Panc1 (cell line): ENCODE measurements at regions not wholly inside any gene's neighbourhood (a gene's known extent, or its start where the extent isn't known, plus 50 kb on each side); places are given as distances from the start of the nearest gene placed in this dataset.

Experiments used
- ATAC-seq: fragments of 200-7000 bp; cut with Tn5 transposase; 2 replicates; pipeline ENCODE4 v1.9.1; 2020; ENCODE audit warnings: mild to moderate bottlenecking, moderate library complexity
- BruUV-seq: library from RNA; stranded (reverse); fragments of 400-500 nt; replicated peaks from 2 replicates; lab custom pipeline; 2021; lab: Mats Ljungman, UMichigan
- CTCF ChIA-PET: fragments of 300-600 bp; sonication (Branson Sonifier 250); formaldehyde crosslinking; loops from one replicate; lab custom pipeline; 2022; ENCODE audit warnings: antibody characterized with exemption; lab: Charles Lee
- POLR2A ChIA-PET: fragments of 300-600 bp; sonication (Branson Sonifier 250); formaldehyde crosslinking; loops from one replicate; lab custom pipeline; 2022; ENCODE audit warnings: antibody characterized with exemption; lab: Charles Lee
- DNase-seq: peaks from one replicate; pipeline ENCODE4 v3.0.0-alpha.2; 2010; ENCODE audit warnings: low read depth, low spot score
- H3K27ac ChIP-seq: 2 replicates; pipeline ENCODE4 v1.5.1; 2011; ENCODE audit warnings: mild to moderate bottlenecking, low read length, inconsistent platforms
- H3K27me3 ChIP-seq: fragments of 200-500 bp; sonication (Bioruptor generic); 2 replicates; pipeline ENCODE4 v1.6.0; 2014; ENCODE audit warnings: low read length, inconsistent platforms; ENCODE audit not compliant: control insufficient read depth, insufficient read depth
- H3K36me3 ChIP-seq: fragments of 200-500 bp; sonication (Bioruptor generic); 2 replicates; pipeline ENCODE4 v1.5.1; 2014; ENCODE audit warnings: inconsistent platforms, mild to moderate bottlenecking, low read length, moderate library complexity; ENCODE audit not compliant: control insufficient read depth, insufficient read depth
- H3K4me1 ChIP-seq: 2 replicates; pipeline ENCODE4 v1.5.1; 2011; ENCODE audit warnings: inconsistent platforms, mild to moderate bottlenecking, low read length, moderate library complexity; ENCODE audit not compliant: control insufficient read depth, insufficient read depth
- H3K4me3 ChIP-seq, 2 experiments: 2 replicates each; pipeline ENCODE4 v1.5.1; 2011 to 2012; ENCODE audit warnings: low read depth in 2 of 2, low read length in 2 of 2, mild to moderate bottlenecking in 2 of 2, inconsistent platforms in 1 of 2, moderate library complexity in 1 of 2
- H3K9me3 ChIP-seq: fragments of 200-500 bp; sonication (Bioruptor generic); 2 replicates; pipeline ENCODE4 v1.5.1; 2014; ENCODE audit warnings: low read depth, mild to moderate bottlenecking, inconsistent platforms, low read length, moderate library complexity; ENCODE audit not compliant: control insufficient read depth, insufficient read depth
- CTCF ChIP-seq: fragments of 450-650 bp; IDR thresholded peaks from 2 replicates; pipeline ENCODE4 v1.5.1; 2017; ENCODE audit warnings: mild to moderate bottlenecking
- POLR2AphosphoS5 ChIP-seq: IDR thresholded peaks from 2 replicates; pipeline ENCODE4 v1.6.1; 2012; ENCODE audit warnings: mild to moderate bottlenecking, low read depth, low read length, moderate library complexity
- REST ChIP-seq, 2 experiments: IDR thresholded peaks; 2 replicates each; pipeline ENCODE4 v1.6.1; 2011 to 2012; ENCODE audit warnings: low read depth in 2 of 2, control low read depth in 1 of 2, low read length in 1 of 2, mild to moderate bottlenecking in 1 of 2, moderate library complexity in 1 of 2; ENCODE audit not compliant: insufficient read depth in 1 of 2
- SIN3A ChIP-seq: IDR thresholded peaks from 2 replicates; pipeline ENCODE4 v1.6.1; 2012; ENCODE audit warnings: low read depth, mild to moderate bottlenecking, low read length, moderate library complexity, borderline replicate concordance; ENCODE audit not compliant: insufficient read depth
- TCF7L2 ChIP-seq: IDR thresholded peaks from 2 replicates; pipeline ENCODE4 v1.6.1; 2011; ENCODE audit warnings: mild to moderate bottlenecking, low read depth, low read length, inconsistent platforms
- in situ Hi-C: cut with HindIII; loops from 2 replicates; pipeline ENCODE4 v1.10.0; 2016; ENCODE audit warnings: low sequenced_read_pairs, low pct_unique_long_range_greater_than_20kb
- intact Hi-C: fragments of 100-400 bp; cut with micrococcal nuclease; formaldehyde crosslinking; loops from one replicate; pipeline ENCODE4 v1.10.0; 2022; ENCODE audit not compliant: unreplicated experiment

- ChIA-PET POLR2A (no interaction called here), CTCF (no interaction called here)
- in situ Hi-C loops (no loop called here), intact Hi-C loops (no loop called here)
- BruUV-seq: no TSS peak
- H3K36me3 ChIP-seq: no peaks in the 10 kb centered on the region
- H3K27ac ChIP-seq: no peak overlapping the region
- no peaks in the 10 kb centered on the region for H3K4me1 ChIP-seq
- H3K27me3 ChIP-seq: no peaks in the 10 kb centered on the region
- TF ChIP-seq CTCF (no peak), REST (IDR thresholded peaks at IDR 0.05; ENCODE audit: insufficient read depth in 1 of 2, low read depth in 2 of 2, low read length in 1 of 2) (no peak), SIN3A (no peak), TCF7L2 (no peak), POLR2AphosphoS5 (no peak)
- DNase-seq (no peak), ATAC-seq (no peak)
- H3K4me3 ChIP-seq: no peak overlapping the region
- H3K9me3 ChIP-seq: no peaks in the 10 kb centered on the region
Measured at GRCh38 chr3:15934389-15935195, 136.8 kb upstream of the ANKRD28 start.

- TF ChIP-seq CTCF (no peak), TCF7L2 (no peak), POLR2AphosphoS5 (no peak), REST (IDR thresholded peaks at IDR 0.05; ENCODE audit: insufficient read depth in 1 of 2, low read depth in 2 of 2, low read length in 1 of 2) (no peak), SIN3A (no peak)
- in situ Hi-C loops: no loop called here
- Histone ChIP-seq H3K27me3 (no peaks in the 10 kb centered on the region), H3K4me1 (no peaks in the 10 kb centered on the region), H3K27ac (no peak overlapping the region), H3K4me3 (no peak overlapping the region), H3K36me3 (no peaks in the 10 kb centered on the region), H3K9me3 (no peaks in the 10 kb centered on the region)
- ChIA-PET POLR2A (no interaction called here), CTCF (no interaction called here)
- no peak for DNase-seq
- no TSS peak for BruUV-seq
- intact Hi-C loops: no loop called here
- no peak for ATAC-seq
Measured at GRCh38 chr3:15936312-15936711, 138.5 kb upstream of the ANKRD28 start.
